ENCODE measurements at regions not wholly inside any gene's neighbourhood (a gene's known extent, or its start where the extent isn't known, plus 50 kb on each side); places are given as distances from the start of the nearest gene placed in this dataset.
A peak's percentile ranks its signal among the peaks of the same experiment; 100 is the strongest.

DNA sequence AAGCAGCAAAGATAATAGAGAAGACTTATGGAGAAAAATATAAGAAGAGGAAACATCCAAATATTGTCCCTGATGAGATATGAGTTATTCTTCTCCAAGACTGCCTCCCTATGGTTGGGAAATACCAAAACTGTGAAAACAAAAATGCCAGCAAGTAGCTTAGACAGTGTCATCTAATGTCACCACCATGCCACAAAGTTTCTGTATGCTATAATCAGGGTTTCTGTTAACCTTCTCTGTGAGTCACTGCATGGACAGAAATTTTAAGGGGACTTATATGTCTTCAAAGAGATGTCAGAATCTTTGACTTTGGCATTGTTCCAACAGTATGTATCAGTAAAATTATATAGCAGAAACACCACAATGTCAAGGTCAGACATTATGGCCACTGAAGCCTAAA lies 222.6 kb downstream of the KDM5D start:
- FAIRE-seq (no peak), DNase-seq (ENCODE audit: low read depth) (no peak)
- no peak overlapping the region for H3K4me3 ChIP-seq (ENCODE audit: low read depth, low read length)
- TF ChIP-seq, protein P1, sequence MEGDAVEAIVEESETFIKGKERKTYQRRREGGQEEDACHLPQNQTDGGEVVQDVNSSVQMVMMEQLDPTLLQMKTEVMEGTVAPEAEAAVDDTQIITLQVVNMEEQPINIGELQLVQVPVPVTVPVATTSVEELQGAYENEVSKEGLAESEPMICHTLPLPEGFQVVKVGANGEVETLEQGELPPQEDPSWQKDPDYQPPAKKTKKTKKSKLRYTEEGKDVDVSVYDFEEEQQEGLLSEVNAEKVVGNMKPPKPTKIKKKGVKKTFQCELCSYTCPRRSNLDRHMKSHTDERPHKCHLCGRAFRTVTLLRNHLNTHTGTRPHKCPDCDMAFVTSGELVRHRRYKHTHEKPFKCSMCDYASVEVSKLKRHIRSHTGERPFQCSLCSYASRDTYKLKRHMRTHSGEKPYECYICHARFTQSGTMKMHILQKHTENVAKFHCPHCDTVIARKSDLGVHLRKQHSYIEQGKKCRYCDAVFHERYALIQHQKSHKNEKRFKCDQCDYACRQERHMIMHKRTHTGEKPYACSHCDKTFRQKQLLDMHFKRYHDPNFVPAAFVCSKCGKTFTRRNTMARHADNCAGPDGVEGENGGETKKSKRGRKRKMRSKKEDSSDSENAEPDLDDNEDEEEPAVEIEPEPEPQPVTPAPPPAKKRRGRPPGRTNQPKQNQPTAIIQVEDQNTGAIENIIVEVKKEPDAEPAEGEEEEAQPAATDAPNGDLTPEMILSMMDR (IDR thresholded peaks at IDR 0.05; ENCODE audit: insufficient read depth, low read length, severe bottlenecking): no peak
- no peaks in the 10 kb centered on the region for H3K36me3 ChIP-seq (ENCODE audit: control insufficient read depth, insufficient read depth, low read length)
- H3K27me3 ChIP-seq (ENCODE audit: control insufficient read depth, insufficient read depth, low read length): no peaks in the 10 kb centered on the region

DNA sequence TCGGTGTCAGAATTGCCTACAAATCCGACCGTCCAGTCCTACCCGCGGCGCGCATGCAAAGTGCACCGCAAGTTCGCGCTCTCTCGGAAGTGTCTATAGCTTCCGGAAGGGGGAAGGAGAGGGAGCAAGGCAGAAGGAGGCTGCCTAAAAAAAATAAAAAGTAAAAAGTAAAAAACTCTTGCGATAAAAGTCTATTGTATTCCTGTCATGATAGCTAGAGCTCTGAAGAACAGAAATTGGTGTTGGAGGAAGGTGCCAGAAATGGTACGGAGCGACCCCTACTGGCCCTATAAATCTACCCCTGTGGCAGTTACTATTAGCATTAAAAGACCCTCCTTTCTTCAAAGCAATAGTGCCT lies 241.5 kb downstream of the KDM5D start:
- Histone ChIP-seq H3K36me3 (ENCODE audit: control insufficient read depth, insufficient read depth, low read length) (no peaks in the 10 kb centered on the region), H3K4me3 (ENCODE audit: low read depth, low read length) (no peak overlapping the region), H3K27me3 (ENCODE audit: control insufficient read depth, insufficient read depth, low read length) (no peaks in the 10 kb centered on the region)
- no peak for FAIRE-seq
- TF ChIP-seq, protein P1 (IDR thresholded peaks at IDR 0.05; ENCODE audit: insufficient read depth, low read length, severe bottlenecking): peak; percentile 19
- peak; percentile 0 for DNase-seq (ENCODE audit: low read depth)

DNA sequence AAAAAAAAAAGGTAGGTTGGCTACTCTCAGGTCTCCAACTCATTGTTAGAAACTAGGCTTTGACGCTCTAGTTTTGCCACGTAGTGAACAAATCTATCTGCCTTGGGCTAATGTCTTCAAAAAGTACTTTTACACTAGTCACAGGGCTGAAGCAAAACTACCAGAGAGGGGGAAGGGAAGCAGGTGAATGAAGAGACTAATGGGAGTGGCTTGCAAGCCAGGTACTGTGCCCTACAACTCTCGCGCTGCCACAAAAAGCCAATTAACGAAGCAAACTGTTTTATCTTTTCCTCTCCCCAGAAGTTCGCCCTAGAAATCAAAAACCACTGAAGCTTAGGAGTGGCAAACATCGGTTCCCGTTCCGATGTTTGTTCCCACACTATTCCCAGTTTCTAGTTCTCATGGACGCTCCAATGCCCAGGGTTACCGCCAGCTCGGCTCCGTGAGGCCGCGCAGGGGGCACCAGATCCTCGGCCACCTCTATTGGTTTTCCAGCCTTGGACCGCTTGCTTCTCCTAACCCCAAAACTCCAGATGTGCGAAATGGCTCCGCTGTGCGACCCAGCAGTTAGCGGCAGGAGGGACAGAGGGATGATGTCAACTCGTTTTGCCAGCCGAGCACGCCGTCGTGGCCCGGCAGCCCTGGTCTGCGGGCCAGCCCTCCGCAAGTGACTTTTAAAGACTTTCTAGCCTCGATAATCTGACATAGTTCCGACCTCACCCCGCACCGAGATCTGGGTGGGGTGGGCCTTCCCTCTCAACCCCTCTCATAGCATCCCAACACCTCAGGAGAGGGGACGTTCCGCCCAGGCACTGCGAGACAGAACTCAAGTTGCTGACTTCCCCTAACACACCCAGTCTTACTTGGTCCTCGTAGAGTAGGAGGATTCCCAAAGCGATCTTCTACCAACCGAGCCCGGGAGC lies 242.1 kb downstream of the KDM5D start:
- H3K4me3 ChIP-seq (ENCODE audit: low read depth, low read length): peak overlapping the region; percentile 9

DNA sequence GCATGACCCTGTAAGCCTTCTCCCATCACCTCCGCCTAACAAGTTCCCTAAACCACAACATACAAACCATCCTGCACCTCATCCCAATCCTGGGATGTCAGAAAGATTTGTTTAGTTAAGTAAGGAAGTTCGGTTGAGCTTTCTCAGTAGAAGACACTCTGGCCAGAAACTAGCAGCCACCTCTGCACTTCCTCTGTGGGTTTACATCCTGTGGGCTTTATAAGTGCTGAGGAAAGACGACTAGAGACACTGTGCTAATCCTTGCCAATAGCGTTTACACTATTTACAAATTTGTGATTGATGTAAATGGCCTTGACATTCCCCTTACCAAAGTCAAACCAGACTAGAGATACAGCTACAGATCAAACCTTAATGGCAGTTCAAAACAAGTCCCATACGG lies 246.0 kb downstream of the KDM5D start:
- Histone ChIP-seq H3K27me3 (ENCODE audit: control insufficient read depth, insufficient read depth, low read length) (no peaks in the 10 kb centered on the region), H3K4me3 (ENCODE audit: low read depth, low read length) (no peak overlapping the region), H3K36me3 (ENCODE audit: control insufficient read depth, insufficient read depth, low read length) (no peaks in the 10 kb centered on the region)
- FAIRE-seq: no peak
- DNase-seq (ENCODE audit: low read depth): no peak
- TF ChIP-seq, protein P1 (IDR thresholded peaks at IDR 0.05; ENCODE audit: insufficient read depth, low read length, severe bottlenecking): no peak

More for the DNA sequence above, 242.1 kb downstream of the KDM5D start:
- Histone ChIP-seq H3K36me3 (ENCODE audit: control insufficient read depth, insufficient read depth, low read length) (no peaks in the 10 kb centered on the region), H3K27me3 (ENCODE audit: control insufficient read depth, insufficient read depth, low read length) (no peaks in the 10 kb centered on the region)
- DNase-seq (ENCODE audit: low read depth) (peak; percentile 0), FAIRE-seq (no peak)
- TF ChIP-seq, protein P1 (IDR thresholded peaks at IDR 0.05; ENCODE audit: insufficient read depth, low read length, severe bottlenecking): no peak

DNA sequence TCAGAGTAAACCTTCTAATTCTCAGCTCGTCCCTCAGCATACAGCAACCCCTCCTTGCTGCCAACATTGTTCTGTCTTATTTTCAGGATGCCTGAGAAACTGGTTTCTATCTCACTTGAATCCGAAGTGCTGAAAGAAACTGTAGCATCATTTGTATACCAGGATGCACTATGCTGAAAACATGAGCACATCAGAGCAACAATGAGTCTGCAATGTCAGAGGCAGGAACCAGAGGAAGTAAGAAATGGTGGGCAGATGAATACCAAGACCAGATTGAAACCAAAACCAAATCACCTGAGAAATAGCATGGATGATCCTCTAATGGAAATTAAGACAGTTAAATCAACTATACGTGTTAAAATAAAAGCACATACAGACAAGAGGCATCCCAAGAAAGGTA lies 257.0 kb downstream of the KDM5D start:
- no peak overlapping the region for H3K4me3 ChIP-seq (ENCODE audit: low read depth, low read length)
- H3K27me3 ChIP-seq (ENCODE audit: control insufficient read depth, insufficient read depth, low read length): no peaks in the 10 kb centered on the region
- no peak for DNase-seq (ENCODE audit: low read depth)
- no peaks in the 10 kb centered on the region for H3K36me3 ChIP-seq (ENCODE audit: control insufficient read depth, insufficient read depth, low read length)
- TF ChIP-seq, protein P1 (IDR thresholded peaks at IDR 0.05; ENCODE audit: insufficient read depth, low read length, severe bottlenecking): no peak
- no peak for FAIRE-seq
